ENCODE measurements at regions not wholly inside any gene's neighbourhood (a gene's known extent, or its start where the extent isn't known, plus 50 kb on each side); places are given as distances from the start of the nearest gene placed in this dataset.

DNA sequence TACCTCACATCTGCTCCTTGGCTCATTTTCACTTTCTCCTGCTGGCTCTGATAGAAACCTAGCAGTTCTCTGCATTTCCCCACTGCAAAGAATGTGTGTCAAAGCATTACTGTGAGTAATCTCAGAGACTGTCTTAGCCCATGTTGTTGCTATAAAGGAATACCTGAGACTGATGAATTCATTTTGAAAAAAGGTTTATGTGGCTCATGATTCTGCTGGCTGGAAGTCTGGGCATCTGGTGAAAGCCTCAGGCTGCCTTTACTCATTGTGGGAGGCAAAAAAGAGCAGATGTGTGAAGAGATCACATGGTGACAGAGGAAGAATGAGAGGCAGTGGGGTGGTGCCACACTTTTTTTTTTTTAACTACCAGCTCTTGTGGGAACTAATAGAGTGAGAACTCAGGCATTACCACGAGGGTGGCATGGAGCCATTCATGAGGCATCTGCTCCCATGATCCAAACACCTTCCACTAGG, 191.6 kb upstream of the CTNND2 start:
- H3K36me3 ChIP-seq (ENCODE audit: control insufficient read depth in 1 of 2, insufficient read depth in 2 of 2, low read length in 2 of 2), result no peaks in the 10 kb centered on the region
- no peak overlapping the region for H3K9ac ChIP-seq (ENCODE audit: low read length)
- ChIA-PET CTCF (no interaction called here), POLR2A (no interaction called here), RAD21 (ENCODE audit: low non-redundant PET in 1 of 2, low total read pairs in 2 of 2, uncharacterized antibody in 2 of 2, unreplicated experiment in 2 of 2) (no interaction called here)
- H3K9me3 ChIP-seq (ENCODE audit: control insufficient read depth in 1 of 2, insufficient read depth in 1 of 2, low read depth in 1 of 2, low read length in 2 of 2), result peaks cover 8 to 20% of the 10 kb centered on the region in 2 experiments; a peak in 2 of 4 replicates
- no peak overlapping the region for H3K4me2 ChIP-seq (ENCODE audit: low read length)
- H3K4me3 ChIP-seq (replicated peaks in 1 of 2; ENCODE audit: low read depth in 1 of 2, low read length in 2 of 2), result no peak overlapping the region
- H3K79me2 ChIP-seq (ENCODE audit: insufficient read depth, low read length), result no peaks in the 10 kb centered on the region
- no peak overlapping the region for H2AFZ ChIP-seq (ENCODE audit: low read depth, low read length, poor library complexity, severe bottlenecking)
- DNase-seq (ENCODE audit: low read depth, low spot score), result no peak
- no peaks in the 10 kb centered on the region for H3K9me2 ChIP-seq (ENCODE audit: insufficient read depth)
- H4K20me1 ChIP-seq (ENCODE audit: insufficient read depth), result no peaks in the 10 kb centered on the region
- H3K4me1 ChIP-seq (ENCODE audit: control insufficient read depth in 1 of 2, insufficient read depth in 2 of 2, low read length in 2 of 2), result no peaks in the 10 kb centered on the region
- no TSS peak for BruUV-seq (replicated peaks)
- ATAC-seq, result no peak
- no peak overlapping the region for H3K27ac ChIP-seq (ENCODE audit: low read depth, low read length)
- TF ChIP-seq FOSL1 (IDR thresholded peaks at IDR 0.05; ENCODE audit: low read depth) (no peak), SP1 (IDR thresholded peaks at IDR 0.05; ENCODE audit: low read depth) (no peak), SRF (IDR thresholded peaks at IDR 0.05; ENCODE audit: low read depth) (no peak)
- intact Hi-C loops (cut with micrococcal nuclease), result no loop called here
- no peaks in the 10 kb centered on the region for H3K27me3 ChIP-seq (ENCODE audit: insufficient read depth, low read length)

DNA sequence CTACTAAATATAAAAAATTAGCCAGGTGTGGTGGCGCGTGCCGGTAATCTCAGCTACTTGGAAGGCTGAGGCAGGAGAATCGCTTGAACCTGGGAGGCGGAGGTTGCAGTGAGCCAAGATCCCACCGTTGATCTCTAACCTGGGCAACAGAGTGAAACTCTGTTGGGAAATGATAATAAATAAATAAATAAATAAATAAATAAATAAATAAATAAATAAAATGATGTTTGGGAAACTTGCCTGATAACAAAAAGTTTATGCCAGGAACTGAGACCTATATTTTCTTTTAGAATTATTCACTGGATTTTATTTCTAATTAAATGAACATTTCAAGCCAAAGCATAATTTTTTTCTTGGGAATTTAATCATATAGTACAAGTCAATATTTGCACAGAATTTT, 189.3 kb upstream of the CTNND2 start:
- no peaks in the 10 kb centered on the region for H3K36me3 ChIP-seq (ENCODE audit: control insufficient read depth in 1 of 2, insufficient read depth in 2 of 2, low read length in 2 of 2)
- H3K4me2 ChIP-seq (ENCODE audit: low read length), result no peak overlapping the region
- no peak overlapping the region for H2AFZ ChIP-seq (ENCODE audit: low read depth, low read length, poor library complexity, severe bottlenecking)
- DNase-seq (ENCODE audit: low read depth, low spot score), result no peak
- intact Hi-C loops (cut with micrococcal nuclease), result no loop called here
- H3K79me2 ChIP-seq (ENCODE audit: insufficient read depth, low read length), result no peaks in the 10 kb centered on the region
- no peak overlapping the region for H3K27ac ChIP-seq (ENCODE audit: low read depth, low read length)
- BruUV-seq (replicated peaks), result no TSS peak
- H3K27me3 ChIP-seq (ENCODE audit: insufficient read depth, low read length), result no peaks in the 10 kb centered on the region
- CTCF ChIA-PET, result no interaction called here
- H3K9me3 ChIP-seq (ENCODE audit: control insufficient read depth in 1 of 2, insufficient read depth in 1 of 2, low read depth in 1 of 2, low read length in 2 of 2), result peaks cover 13 to 19% of the 10 kb centered on the region in 2 experiments; a peak in 2 of 4 replicates
- no peaks in the 10 kb centered on the region for H3K9me2 ChIP-seq (ENCODE audit: insufficient read depth)
- no peak overlapping the region for H3K4me3 ChIP-seq (replicated peaks in 1 of 2; ENCODE audit: low read depth in 1 of 2, low read length in 2 of 2)
- no peak overlapping the region for H3K9ac ChIP-seq (ENCODE audit: low read length)
- POLR2A ChIA-PET, result no interaction called here
- H4K20me1 ChIP-seq (ENCODE audit: insufficient read depth), result no peaks in the 10 kb centered on the region
- TF ChIP-seq JUND (IDR thresholded peaks at IDR 0.05) (no peak), ELF1 (IDR thresholded peaks at IDR 0.05; ENCODE audit: borderline replicate concordance, low read depth) (no peak), ZBTB33 (IDR thresholded peaks at IDR 0.05; ENCODE audit: extremely low read depth, insufficient replicate concordance, low read length) (no peak), YY1 (IDR thresholded peaks at IDR 0.05; ENCODE audit: extremely low read depth, insufficient replicate concordance, low read depth, low read length) (no peak)
- no peaks in the 10 kb centered on the region for H3K4me1 ChIP-seq (ENCODE audit: control insufficient read depth in 1 of 2, insufficient read depth in 2 of 2, low read length in 2 of 2)
- RAD21 ChIA-PET (ENCODE audit: low non-redundant PET in 1 of 2, low total read pairs in 2 of 2, uncharacterized antibody in 2 of 2, unreplicated experiment in 2 of 2), result no interaction called here
- no peak for ATAC-seq

All from HCT116 (cell line).